CD4-positive, alpha-beta T cell treated with Interleukin-12 subunit alpha and Interleukin-12 subunit beta, for 1 hour (primary cell): ENCODE measurements at regions not wholly inside any gene's neighbourhood (a gene's known extent, or its start where the extent isn't known, plus 50 kb on each side); places are given as distances from the start of the nearest gene placed in this dataset.
"Not testable (repeated sequence)": the region's sequence is repeated elsewhere in the genome, so short reads cannot be mapped to it uniquely, and the experiment has no call there.

Experiments
- DNase-seq: peaks from one replicate; pipeline ENCODE4 v3.0.0-alpha.2; 2020

- no peak for DNase-seq
Observed at GRCh38 chr6:54440549-54440948, 132.3 kb downstream of the TINAG start.

GRCh38 chr6:54441020-54441419, 132.8 kb downstream of the TINAG start:
- DNase-seq: no peak

- DNase-seq: no peak
Observed at GRCh38 chr6:54441687-54442248, 133.5 kb downstream of the TINAG start.

GRCh38 chr6:54445207-54445606, 137.0 kb downstream of the TINAG start:
- no peak for DNase-seq

GRCh38 chr6:54448617-54449016, 140.4 kb downstream of the TINAG start:
- DNase-seq: no peak

- no peak for DNase-seq
Observed at GRCh38 chr6:54451516-54451915, 143.3 kb downstream of the TINAG start.

GRCh38 chr6:54463354-54464024, 155.2 kb downstream of the TINAG start:
- no peak for DNase-seq

- DNase-seq: no peak
Observed at GRCh38 chr6:54465649-54466300, 157.5 kb downstream of the TINAG start.

GRCh38 chr6:54467384-54467783, 159.1 kb downstream of the TINAG start:
- no peak for DNase-seq

GRCh38 chr6:54473328-54473727, 165.1 kb downstream of the TINAG start:
- DNase-seq: no peak

- no peak for DNase-seq
Observed at GRCh38 chr6:54474898-54475297, 166.7 kb downstream of the TINAG start.

- no peak for DNase-seq
Observed at GRCh38 chr6:54481091-54481490, 172.8 kb downstream of the TINAG start.

- DNase-seq: no peak
Observed at GRCh38 chr6:54491431-54491830, 183.2 kb downstream of the TINAG start.

GRCh38 chr6:54493138-54493537, 184.9 kb downstream of the TINAG start:
- DNase-seq: no peak

GRCh38 chr6:54503144-54503543, 194.9 kb downstream of the TINAG start:
- no peak for DNase-seq

GRCh38 chr6:54515013-54515412, 206.8 kb downstream of the TINAG start:
- DNase-seq: no peak

GRCh38 chr6:54515713-54516112, 207.5 kb downstream of the TINAG start:
- no peak for DNase-seq

GRCh38 chr6:54516321-54516720, 208.1 kb downstream of the TINAG start:
- no peak for DNase-seq

- DNase-seq: no peak
Observed at GRCh38 chr6:54519161-54519560, 210.9 kb downstream of the TINAG start.

- DNase-seq: no peak
Observed at GRCh38 chr6:54525731-54526130, 217.5 kb downstream of the TINAG start.

GRCh38 chr6:54533567-54533966, 225.3 kb downstream of the TINAG start:
- no peak for DNase-seq

GRCh38 chr6:54535568-54535967, 227.3 kb downstream of the TINAG start:
- DNase-seq: no peak

- DNase-seq: no peak
Observed at GRCh38 chr6:54541541-54541940, 233.3 kb downstream of the TINAG start.

- no peak for DNase-seq
Observed at GRCh38 chr6:54559136-54559535, 250.9 kb downstream of the TINAG start.

- DNase-seq: not testable (repeated sequence)
Observed at GRCh38 chr6:54564188-54564587, 255.9 kb downstream of the TINAG start.
